IPS-NIHi7 (cell line): ENCODE measurements at regions not wholly inside any gene's neighbourhood (a gene's known extent, or its start where the extent isn't known, plus 50 kb on each side); places are given as distances from the start of the nearest gene placed in this dataset.
"Not testable (repeated sequence)": the region's sequence is repeated elsewhere in the genome, so short reads cannot be mapped to it uniquely, and the experiment has no call there.

Experiments used
- DNase-seq: peaks from one replicate; pipeline ENCODE4 v3.0.0; 2012; ENCODE audit warnings: mixed read lengths; ENCODE audit errors: extremely low spot score

- DNase-seq, result no peak
Observed at GRCh38 chr1:230556453-230556852, 85.8 kb upstream of the COG2 start.

DNA sequence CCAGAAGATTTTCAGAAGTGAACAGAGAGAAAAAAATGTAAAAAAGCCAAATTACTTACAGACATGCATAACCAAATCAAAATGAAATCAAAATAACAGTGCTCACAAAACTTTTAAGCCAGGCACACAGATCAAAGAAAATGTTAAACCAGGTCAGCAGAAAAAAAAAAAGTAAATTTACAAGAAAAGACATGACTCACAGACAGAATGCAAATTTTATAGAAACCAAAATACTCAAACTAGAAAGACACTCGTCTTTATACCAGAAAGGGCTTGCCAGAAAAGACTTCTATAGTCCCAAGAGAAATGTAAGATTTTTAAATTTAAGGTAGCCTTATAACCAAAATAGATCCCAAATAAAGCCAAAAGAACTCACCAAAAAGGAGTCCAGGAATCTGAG is 86.5 kb upstream of the COG2 start:
- DNase-seq, result no peak

- no peak for DNase-seq
Observed at GRCh38 chr1:230552880-230553279, 89.4 kb upstream of the COG2 start.

DNA sequence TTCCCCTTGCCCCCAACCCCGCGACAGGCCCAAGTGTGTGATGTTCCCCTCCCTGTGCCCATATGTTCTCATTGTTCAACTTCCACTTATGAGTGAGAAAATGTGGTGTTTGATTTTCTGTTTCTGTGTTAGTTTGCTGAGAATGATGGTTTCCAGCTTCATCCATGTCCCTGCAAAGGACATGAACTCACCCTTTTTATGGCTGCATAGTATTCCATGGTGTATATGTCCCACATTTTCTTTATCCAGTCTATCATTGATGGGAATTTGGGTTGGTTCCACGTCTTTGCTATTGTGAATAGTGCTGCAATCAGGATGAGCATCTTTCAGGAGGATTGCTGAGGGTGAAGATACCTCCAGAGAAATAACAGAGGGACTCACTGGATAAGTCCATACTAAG is 91.3 kb upstream of the COG2 start:
- not testable (repeated sequence) for DNase-seq

- no peak for DNase-seq
Observed at GRCh38 chr1:230550428-230550827, 91.9 kb upstream of the COG2 start.

DNA sequence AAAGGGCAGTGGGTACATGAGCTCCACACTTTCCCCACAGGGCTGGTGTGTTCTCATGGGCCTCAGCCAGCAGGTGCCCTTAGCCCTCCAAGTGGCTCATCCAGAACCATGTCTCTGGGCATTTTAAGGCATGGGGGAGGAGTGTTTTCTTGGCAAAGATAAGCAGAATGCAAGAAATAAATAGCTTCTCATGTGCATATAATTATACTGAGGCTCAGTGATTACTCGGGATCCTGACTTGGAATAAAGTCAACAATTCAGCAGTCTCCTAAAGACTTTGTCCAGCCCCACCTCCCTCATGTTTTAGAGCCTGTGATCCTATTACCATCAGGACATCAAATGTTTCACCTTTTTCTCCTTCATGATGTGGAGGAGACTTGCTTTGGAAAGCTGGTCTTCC is 92.7 kb upstream of the COG2 start:
- DNase-seq, result no peak

DNA sequence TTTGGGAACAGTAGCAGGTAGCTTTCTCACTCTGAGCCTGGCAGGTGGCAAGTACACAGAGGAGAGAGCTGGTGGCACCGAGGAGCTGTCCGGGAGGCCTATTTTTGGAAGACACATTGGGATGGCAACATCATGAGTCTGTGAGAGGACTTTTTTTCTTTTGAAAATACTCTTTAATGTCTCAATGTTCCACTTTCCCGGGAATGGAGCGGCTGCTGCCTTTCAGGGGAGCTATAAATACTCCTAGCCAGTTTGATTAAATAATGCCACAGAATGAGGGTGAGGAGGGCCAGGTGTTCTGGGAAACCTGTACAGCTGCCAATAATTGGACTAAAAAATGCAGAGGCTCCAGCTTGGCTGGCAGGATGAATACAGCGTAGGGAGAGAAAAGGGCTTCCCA is 93.3 kb upstream of the COG2 start:
- DNase-seq, result no peak

DNA sequence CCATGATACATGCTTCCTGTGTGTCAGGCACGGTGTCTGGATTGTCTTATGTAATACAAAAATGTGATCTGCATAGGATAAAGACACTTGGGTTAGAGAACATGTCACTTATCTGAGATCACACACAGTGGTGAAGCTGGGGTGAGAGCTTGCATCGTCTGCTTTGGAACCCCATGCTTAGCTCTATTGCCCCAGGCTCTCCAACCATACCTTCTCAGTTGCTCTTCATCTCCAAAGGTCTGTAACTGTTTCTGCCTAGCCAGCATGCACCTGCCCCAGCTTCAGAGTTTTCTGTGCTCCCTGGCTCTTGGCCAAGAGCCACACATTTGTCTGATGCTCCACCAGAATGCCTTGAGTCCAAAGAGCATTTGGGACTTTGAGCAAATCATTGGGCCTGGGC is 93.9 kb upstream of the COG2 start:
- no peak for DNase-seq

GRCh38 chr1:230545181-230545580 is 97.1 kb upstream of the COG2 start:
- DNase-seq, result no peak

DNA sequence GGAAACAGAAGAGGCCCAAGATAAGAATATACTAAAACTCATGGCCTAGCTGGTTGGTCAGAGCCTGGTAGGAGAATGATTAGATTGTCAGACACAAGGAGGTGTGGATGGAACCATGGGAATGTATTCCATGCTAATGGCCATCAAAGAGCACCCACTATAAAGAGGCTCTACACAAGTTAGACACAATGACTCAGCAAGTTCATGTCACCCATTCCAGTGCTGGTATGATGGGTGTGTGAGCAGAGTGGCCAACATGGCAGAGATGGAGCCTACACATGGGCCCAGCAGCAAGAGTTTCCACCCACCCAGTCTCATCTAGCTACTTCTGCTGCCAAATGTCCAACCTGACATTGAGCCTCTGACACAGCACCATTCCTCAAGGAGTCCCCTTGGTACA is 97.5 kb upstream of the COG2 start:
- no peak for DNase-seq

GRCh38 chr1:230543085-230543484 is 99.2 kb upstream of the COG2 start:
- DNase-seq, result no peak

GRCh38 chr1:230542681-230543080 is 99.6 kb upstream of the COG2 start:
- DNase-seq, result no peak

- DNase-seq, result no peak
Observed at GRCh38 chr1:230542054-230542453, 100.2 kb upstream of the COG2 start.

- DNase-seq, result no peak
Observed at GRCh38 chr1:230541306-230541705, 101.0 kb upstream of the COG2 start.

- no peak for DNase-seq
Observed at GRCh38 chr1:230540421-230541155, 101.7 kb upstream of the COG2 start.

DNA sequence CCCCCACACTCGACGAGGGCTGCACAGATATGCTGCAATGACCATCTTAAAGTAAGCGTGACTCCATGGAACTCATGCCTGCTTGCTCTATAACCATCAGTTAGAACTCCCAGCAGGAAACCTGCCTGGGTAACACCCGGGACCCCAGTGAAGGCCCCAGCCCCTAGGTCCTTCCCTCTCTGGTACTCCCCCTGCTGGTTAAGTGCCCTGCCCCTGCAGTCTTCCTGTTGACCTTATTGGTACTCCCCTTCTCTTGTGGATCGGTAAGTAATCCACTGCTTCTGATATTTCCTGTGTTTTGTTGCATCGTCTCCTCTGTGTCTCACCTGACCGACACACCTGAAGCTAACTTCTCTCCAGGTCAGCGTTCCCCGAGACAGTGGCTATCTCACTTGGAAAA is 104.8 kb upstream of the COG2 start:
- DNase-seq, result peak; percentile 82

GRCh38 chr1:230536641-230537155 is 105.6 kb upstream of the COG2 start:
- no peak for DNase-seq

- DNase-seq, result no peak
Observed at GRCh38 chr1:230534224-230534623, 108.1 kb upstream of the COG2 start.

DNA sequence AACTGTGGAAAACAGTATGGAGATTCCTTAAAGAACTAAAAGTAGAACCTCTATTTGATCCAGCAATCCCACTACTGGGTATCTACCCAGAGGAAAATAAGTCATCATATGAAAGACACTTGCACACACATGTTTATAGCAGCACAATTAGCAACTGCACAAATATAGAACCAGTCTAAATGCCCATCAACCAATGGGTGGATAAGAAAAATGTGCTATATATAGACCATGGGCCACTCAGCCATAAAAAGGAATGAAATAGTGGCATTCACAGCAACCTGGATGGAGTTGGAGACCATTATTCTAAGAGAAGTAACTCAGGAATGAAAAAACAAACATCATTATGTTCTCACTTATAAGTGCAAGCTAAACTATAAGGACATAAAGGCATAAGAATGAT is 105.0 kb upstream of the PGBD5 start:
- no peak for DNase-seq

DNA sequence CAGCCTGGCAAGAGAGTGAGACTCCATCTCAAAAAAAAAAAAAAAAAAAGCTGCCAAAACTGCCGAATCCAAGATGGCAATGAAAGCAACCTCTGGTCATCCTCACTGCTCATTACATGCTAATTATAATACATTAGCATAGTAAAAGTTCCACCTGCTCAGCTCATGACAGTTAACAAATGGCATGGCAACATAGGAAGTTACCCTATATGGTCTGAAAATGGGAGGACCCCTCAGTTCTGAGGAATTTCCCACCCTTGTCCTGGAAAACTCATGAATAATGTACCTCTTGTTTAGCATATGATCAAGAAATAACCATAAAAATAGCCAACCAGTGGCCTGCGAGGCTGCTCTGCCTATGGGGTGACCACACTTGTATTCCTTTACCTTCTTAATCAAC is 93.1 kb upstream of the PGBD5 start:
- no peak for DNase-seq

DNA sequence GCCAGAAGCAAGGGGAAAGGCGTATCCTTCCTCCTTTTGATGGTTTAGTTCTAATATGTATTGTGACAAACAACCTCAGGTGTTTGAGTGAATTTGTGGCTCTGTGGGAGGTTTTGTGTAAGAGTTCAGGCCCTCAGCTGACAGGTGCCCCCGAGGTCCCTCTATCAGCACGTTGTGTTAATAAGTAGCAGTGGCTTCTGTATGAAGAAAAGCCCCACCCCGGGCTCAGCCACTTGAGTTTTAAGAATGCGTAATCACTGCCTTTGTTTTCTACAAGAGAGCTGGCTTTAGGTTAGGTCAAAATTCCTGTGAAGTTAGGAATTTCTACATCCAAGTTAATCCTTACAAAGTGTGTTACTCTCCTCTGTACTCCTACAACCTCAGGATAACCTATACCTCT is 92.4 kb upstream of the PGBD5 start:
- no peak for DNase-seq

DNA sequence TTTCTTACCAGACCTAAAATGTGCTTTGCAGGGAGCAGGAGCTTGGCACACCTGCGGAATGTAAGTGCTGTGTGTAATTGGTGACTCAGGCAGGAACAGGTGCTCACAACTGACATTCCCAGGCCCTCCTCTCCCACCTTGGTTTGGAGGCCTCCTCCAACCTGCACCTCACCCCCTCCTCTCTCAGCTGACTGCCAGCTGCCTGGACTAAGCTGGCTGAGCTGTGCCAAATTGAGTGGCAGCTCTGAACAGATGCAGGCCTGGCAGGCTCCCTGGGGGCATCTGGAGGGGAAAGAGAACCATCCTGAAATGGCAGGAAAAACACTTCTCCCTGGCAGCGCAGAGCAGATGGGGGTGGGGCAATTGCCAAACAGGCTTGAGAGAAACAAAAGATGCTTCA is 91.7 kb upstream of the PGBD5 start:
- DNase-seq, result no peak

DNA sequence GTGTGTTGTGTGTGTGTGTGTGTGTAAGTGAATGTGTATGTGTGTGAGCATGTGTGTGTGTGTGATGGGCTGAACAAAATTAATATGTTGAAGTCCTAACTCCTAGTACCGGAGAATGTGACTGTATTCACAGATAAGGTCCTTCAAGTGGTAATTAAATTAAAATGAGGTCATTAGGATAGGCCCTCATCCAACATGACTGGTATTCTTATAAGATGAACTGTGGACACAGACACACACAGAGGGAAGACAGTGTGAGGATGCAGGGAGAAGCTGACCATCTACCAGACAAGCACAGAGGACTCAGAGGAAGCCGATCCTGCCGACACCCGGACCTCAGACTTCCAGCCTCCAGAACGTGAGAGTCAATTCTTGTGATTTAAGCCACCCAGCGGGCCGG is 91.2 kb upstream of the PGBD5 start:
- no peak for DNase-seq

DNA sequence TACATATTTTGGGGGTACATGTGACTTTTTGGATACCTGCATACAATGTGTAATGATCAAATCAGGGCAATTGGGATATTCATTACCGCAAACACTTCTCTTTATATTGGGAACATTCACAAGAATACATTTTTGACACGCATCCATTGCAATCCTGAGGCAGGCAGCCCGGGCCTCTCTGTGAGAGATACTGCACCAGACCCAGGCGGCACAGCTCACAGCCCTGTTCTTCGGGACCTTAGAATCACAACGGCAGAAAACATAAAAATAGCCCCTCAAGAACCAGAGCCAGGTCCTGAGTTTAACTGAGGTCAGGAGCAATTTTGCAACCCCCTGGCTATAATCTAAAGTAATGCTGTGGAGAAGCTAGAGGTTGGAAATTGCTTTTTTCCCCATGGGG is 90.8 kb upstream of the PGBD5 start:
- DNase-seq, result no peak
